WERI-Rb-1 (cell line): ENCODE measurements at regions not wholly inside any gene's neighbourhood (a gene's known extent, or its start where the extent isn't known, plus 50 kb on each side); places are given as distances from the start of the nearest gene placed in this dataset.

ENCODE experiments used
- DNase-seq: peaks from one replicate; pipeline ENCODE4 v3.0.0-alpha.2; 2020
- H3K27ac ChIP-seq: fragments of 250-450 bp; sonication (Bioruptor Pico); 2 replicates; pipeline ENCODE4 v1.5.1; 2020; ENCODE audit warnings: mild to moderate bottlenecking, moderate library complexity
- H3K27me3 ChIP-seq: fragments of 250-450 bp; sonication (Bioruptor Pico); 2 replicates; pipeline ENCODE4 v1.5.1; 2021; ENCODE audit warnings: mild to moderate bottlenecking, low read depth, moderate library complexity; ENCODE audit not compliant: insufficient read depth, severe bottlenecking
- H3K36me3 ChIP-seq: fragments of 250-450 bp; sonication (Bioruptor Pico); 2 replicates; pipeline ENCODE4 v1.5.1; 2020; ENCODE audit warnings: mild to moderate bottlenecking, moderate library complexity
- H3K4me3 ChIP-seq: 2 replicates; pipeline ENCODE4 v1.5.1; 2011; ENCODE audit warnings: low read depth, mild to moderate bottlenecking, control low read depth, low read length
- H3K9me3 ChIP-seq: fragments of 250-450 bp; sonication (Bioruptor Pico); 2 replicates; pipeline ENCODE4 v1.5.1; 2021; ENCODE audit warnings: mild to moderate bottlenecking, moderate library complexity; ENCODE audit not compliant: severe bottlenecking
- CTCF ChIP-seq: IDR thresholded peaks from 2 replicates; pipeline ENCODE4 v1.5.1; 2011; ENCODE audit warnings: low read depth, mild to moderate bottlenecking, control low read depth, inconsistent platforms, low read length

GRCh38 chr5:39711821-39712220, 287.0 kb upstream of the DAB2 start:
- DNase-seq: no peak
- Histone ChIP-seq H3K9me3 (no peaks in the 10 kb centered on the region), H3K4me3 (no peak overlapping the region), H3K36me3 (no peaks in the 10 kb centered on the region), H3K27ac (no peak overlapping the region), H3K27me3 (no peaks in the 10 kb centered on the region)
- TF ChIP-seq CTCF: no peak

- DNase-seq: no peak
- Histone ChIP-seq H3K4me3 (no peak overlapping the region), H3K27ac (no peak overlapping the region), H3K27me3 (no peaks in the 10 kb centered on the region), H3K9me3 (no peaks in the 10 kb centered on the region), H3K36me3 (no peaks in the 10 kb centered on the region)
- no peak for TF ChIP-seq CTCF
These were observed 284.3 kb upstream of the DAB2 start for GRCh38 chr5:39709032-39709431.

GRCh38 chr5:39702928-39703327, 278.1 kb upstream of the DAB2 start:
- no peak for DNase-seq
- H3K36me3 ChIP-seq: no peaks in the 10 kb centered on the region
- no peak for TF ChIP-seq CTCF
- H3K27me3 ChIP-seq: no peaks in the 10 kb centered on the region
- H3K9me3 ChIP-seq: no peaks in the 10 kb centered on the region
- H3K27ac ChIP-seq: no peak overlapping the region
- no peak overlapping the region for H3K4me3 ChIP-seq

- Histone ChIP-seq H3K27me3 (no peaks in the 10 kb centered on the region), H3K9me3 (no peaks in the 10 kb centered on the region), H3K4me3 (no peak overlapping the region), H3K36me3 (no peaks in the 10 kb centered on the region), H3K27ac (no peak overlapping the region)
- no peak for TF ChIP-seq CTCF
- DNase-seq: no peak
These were observed 275.7 kb upstream of the DAB2 start for GRCh38 chr5:39700523-39700922.

GRCh38 chr5:39698838-39699560, 274.2 kb upstream of the DAB2 start:
- H3K36me3 ChIP-seq: no peaks in the 10 kb centered on the region
- TF ChIP-seq CTCF: no peak
- no peak for DNase-seq
- H3K4me3 ChIP-seq: no peak overlapping the region
- H3K27me3 ChIP-seq: no peaks in the 10 kb centered on the region
- no peaks in the 10 kb centered on the region for H3K9me3 ChIP-seq
- H3K27ac ChIP-seq: no peak overlapping the region

GRCh38 chr5:39697881-39698280, 273.1 kb upstream of the DAB2 start:
- DNase-seq: no peak
- Histone ChIP-seq H3K27me3 (no peaks in the 10 kb centered on the region), H3K36me3 (no peaks in the 10 kb centered on the region), H3K9me3 (no peaks in the 10 kb centered on the region), H3K4me3 (no peak overlapping the region), H3K27ac (no peak overlapping the region)
- TF ChIP-seq CTCF: no peak
